GM18873 (cell line): ENCODE measurements at regions not wholly inside any gene's neighbourhood (a gene's known extent, or its start where the extent isn't known, plus 50 kb on each side); places are given as distances from the start of the nearest gene placed in this dataset.
"Not testable (repeated sequence)": the region's sequence is repeated elsewhere in the genome, so short reads cannot be mapped to it uniquely, and the experiment has no call there.

Source experiments
- ATAC-seq: cut with Tn5 transposase; IDR thresholded peaks from one replicate; pipeline ENCODE4 v1.9.1; 2021; ENCODE audit warnings: mild to moderate bottlenecking, moderate library complexity, moderate number of reproducible peaks; ENCODE audit not compliant: unreplicated experiment, low FRiP score

DNA sequence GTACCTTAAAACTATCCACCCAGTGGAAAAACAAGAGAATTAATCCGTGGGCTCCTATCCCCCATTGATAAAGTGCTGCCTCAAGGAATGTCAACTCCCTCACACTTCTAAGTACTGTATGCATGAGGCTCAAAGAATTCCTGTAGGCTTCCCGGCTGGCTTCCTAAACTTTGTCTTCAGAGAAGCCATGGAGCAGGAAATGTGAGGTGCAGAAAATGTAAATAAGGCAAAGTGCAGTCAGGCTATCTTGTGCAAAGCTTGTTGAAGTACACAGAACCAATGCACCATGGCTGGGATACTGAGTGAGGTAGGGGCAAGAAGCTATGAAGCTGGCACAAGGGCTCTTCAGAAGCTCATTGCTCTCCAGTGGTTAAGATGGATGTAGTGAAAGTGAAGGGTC, 611.0 kb downstream of the FSCB start:
- ATAC-seq, result no peak

GRCh38 chr14:43894534-43894933, 612.5 kb downstream of the FSCB start:
- ATAC-seq, result peak; percentile 60

DNA sequence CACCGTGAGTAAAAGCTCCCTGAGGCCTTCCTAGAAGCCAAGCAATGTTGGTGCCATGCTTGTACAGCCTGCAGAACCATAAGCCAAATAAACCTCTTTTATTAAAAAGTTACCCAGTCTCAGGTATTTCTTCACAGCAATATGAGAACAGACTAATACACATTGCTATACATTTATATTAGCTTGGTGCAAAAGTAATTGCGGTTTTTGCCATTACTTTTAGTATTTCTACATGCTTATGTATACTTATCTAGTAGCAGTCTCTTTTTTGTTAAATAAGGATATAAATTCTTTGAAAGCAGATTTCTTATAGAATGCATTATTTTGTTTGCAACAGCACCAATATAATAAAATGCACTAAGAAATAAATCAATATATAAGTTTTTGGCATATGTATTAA, 619.6 kb downstream of the FSCB start:
- ATAC-seq, result no peak

DNA sequence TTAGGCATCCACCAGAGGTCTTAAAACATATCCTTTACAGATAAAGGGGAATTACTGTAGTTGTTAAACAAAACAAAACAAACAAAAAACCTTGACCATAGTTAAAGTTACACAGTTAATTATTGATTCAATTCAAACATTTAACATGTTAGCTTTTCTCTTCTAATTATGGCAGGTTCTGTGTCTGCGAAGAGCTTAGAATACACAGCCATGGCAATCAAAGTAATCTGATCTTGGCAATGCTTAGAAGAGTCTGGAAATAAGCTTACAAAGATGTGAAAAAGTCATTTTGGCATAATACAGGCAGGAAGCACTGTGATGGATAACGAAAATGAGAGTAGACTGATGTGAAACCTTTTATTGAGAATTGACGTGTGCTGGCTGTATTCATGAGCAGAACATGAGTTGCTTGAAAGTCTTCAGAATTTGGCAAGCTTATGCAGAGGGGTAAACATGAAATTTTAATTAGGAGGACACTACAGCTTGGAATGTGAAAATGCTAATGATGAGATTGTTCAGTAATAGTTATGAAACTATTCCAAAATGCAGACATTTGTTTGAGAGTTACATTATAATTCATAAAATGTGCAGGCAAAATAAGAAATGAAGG, 629.6 kb downstream of the FSCB start:
- ATAC-seq, result peak; percentile 71

GRCh38 chr14:43872752-43873655, 634.1 kb downstream of the FSCB start:
- ATAC-seq, result no peak

DNA sequence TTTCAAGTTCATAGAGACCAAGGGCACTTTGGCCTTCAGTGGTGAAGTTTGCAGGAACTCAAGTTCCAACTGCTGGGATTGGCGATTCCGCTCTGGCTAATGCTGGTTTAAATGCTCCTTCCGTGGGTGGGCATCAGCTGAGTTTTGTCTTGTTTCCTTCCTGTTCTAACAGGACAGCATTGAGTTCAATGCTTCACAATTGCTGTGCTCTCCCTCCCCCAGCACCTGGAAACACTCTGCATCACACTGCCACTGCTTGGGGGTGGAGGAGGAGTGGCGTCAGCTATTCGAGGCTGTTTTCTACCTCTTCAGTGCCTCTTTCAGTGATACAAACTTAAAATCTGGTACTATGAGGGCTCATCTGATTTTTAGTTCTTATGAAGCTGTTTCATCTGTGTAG, 634.9 kb downstream of the FSCB start:
- ATAC-seq, result no peak

- ATAC-seq, result no peak
Measured at GRCh38 chr14:43858981-43859380, 648.1 kb downstream of the FSCB start.

GRCh38 chr14:43855556-43855955, 651.5 kb downstream of the FSCB start:
- no peak for ATAC-seq

GRCh38 chr14:43853541-43853940, 653.5 kb downstream of the FSCB start:
- no peak for ATAC-seq

DNA sequence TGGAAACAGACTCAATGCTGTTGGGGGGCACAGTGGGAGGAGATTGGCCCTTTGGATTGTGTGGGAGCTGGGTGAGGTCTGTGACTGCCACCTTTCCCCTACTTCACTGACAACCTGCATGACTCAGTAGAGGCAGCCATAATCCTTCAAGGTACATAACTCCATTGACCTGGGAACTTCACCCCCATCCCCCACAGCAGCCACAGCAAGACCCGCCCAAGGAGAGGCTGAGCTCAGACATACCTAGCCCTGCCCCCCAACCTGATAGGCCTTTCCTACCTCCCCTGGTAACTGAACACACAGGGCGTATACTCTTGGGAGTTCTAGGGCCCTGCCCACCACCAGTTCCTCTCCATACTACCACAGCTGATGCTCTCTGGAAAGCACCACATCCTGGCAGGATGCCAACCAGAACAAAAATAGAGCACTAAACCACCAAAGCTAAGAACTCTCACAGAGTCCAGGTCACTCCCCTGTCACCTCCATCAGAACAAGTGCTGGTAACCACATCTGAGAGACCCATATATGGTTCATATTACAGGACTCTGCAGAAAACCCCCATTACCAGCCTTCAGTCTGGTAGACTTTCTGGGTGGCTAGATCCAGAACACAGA, 703.9 kb downstream of the FSCB start:
- ATAC-seq, result no peak

DNA sequence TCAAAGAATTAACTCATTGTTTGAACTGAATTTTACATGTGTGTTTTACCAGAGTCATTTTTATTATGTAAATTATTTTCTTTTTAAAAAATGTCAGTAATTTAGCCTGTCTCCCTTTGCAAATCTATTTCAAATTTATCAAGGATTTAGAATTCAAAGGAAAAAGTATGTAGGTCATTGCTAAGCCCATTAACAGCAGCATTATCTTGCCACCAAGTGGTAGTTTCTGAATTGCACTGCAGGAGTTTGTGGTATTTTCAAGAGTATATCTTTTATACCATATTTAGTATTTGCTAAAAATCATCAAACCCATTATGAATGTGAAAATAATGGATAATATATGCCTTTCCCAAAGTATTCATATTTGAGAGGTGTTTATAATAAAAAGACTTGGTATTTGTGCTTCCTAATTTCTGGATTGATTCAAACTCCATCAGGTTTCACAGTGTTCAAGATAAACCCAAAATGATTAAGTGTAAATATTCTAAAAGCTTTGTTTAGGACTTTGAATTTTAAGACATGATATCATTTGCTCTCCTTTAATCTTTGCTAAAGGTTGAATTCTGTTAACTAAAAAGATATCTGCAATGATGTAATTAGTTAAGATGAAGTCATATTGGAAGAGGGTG, 711.4 kb downstream of the FSCB start:
- ATAC-seq, result no peak

- ATAC-seq, result no peak
Measured at GRCh38 chr14:43793579-43793978, 713.5 kb downstream of the FSCB start.

- ATAC-seq, result no peak
Measured at GRCh38 chr14:43792980-43793379, 714.1 kb downstream of the FSCB start.

GRCh38 chr14:43790681-43791080, 716.4 kb downstream of the FSCB start:
- ATAC-seq, result no peak

DNA sequence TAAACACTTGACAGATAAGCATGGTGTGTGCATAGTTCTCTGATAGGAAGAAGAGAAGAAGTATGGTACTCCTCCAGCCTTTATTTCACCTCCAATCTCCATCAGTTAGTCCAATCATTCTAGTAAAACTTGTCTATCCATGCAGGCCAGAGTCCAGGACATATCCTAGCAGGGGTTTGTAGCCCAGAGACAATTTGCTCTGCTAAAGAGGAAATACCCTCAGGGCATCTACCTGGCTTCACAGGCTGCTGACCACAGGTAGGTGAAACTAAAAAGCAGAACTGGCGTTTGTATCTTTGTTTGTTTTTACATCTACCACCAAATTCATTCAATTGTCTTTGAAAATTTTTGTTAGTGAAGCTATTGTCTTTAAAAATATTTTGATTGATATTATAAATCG, 717.6 kb downstream of the FSCB start:
- ATAC-seq, result no peak

- ATAC-seq, result no peak
Measured at GRCh38 chr14:43786066-43786762, 720.9 kb downstream of the FSCB start.

DNA sequence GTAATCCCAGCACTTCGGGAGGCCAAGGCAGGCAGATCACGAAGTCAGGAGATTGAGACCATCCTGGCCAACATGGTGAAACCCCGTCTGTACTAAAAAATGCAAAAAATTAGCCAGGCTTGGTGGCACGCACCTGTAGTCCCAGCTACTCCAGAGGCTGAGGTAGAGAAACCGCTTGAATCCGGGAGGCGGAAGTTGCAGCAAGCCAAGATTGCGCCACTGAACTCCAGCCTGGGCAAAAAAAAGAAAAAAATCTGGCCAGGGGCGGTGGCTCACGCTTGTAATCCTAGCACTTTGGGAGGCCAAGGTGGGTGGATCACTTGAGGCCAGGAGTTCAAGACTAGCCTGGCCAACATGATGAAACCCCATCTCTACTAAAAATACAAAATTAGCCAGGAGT, 722.7 kb downstream of the FSCB start:
- ATAC-seq, result not testable (repeated sequence)

DNA sequence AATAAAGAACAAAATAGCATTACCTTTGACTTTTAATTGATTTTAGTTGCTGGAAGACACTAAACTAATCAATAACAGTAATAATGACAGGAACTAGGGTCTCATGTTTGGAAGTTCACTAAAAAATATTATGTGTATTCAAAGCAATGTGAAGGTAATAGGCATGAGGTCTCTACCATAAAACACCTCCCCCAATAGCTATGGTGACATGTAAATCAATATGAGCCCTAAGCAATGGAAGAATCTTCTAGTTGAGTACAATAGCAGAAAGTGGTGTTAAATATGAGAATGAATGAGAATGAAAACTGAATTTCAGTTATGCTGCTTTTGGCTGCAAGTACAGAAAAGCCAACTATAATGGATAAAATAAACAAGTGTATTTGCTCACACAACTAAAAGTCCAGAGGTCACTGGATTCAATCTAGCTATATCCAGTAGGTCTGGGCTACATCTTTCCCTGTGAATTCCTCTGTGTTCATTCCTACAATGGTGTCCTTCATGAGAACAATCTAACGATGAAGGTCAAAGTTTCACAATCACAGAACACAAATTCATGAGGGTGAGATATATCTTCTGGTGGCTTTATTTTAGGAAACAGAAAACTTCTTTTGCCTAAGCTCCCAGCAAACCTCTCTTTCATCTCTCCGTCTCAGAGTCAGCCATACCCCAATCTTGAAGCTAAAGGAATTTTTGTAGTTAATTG, 728.0 kb downstream of the FSCB start:
- ATAC-seq, result no peak

DNA sequence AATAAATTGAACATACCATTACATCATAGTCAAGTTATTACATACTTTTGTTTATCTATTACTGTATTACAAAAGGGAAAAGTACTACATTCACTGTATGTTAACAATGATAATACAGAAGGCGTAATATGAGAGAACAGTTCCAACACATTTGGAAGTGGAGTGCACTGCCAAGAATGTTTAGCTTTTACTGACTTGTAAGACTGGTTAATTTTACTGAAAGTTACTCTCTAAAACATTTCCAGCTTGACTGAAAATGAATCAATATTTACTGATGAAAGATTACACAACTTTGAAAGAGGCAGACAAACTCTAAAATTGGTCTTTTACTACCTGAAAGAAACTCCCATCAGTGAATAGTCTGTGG, 728.5 kb downstream of the FSCB start:
- no peak for ATAC-seq

DNA sequence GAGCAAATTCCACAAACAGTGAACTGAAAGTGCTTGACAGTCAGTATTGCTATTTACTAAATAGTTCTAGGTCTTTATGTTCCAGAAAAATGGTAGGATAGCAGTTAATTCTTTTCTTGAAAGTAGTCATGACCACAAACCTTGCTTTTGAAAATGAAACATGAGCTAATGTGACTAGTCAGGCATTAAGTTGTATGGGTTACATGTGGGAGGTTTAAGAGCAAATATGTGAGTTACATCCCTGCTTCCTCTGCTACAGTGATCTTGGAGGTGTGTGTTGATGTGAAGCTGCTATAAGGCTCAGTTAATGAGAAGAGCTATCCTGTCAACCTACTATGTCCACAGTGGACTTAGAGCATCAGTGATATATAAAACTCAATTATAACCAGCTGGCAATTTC, 741.6 kb downstream of the FSCB start:
- no peak for ATAC-seq
